ENCODE measurements at regions not wholly inside any gene's neighbourhood (a gene's known extent, or its start where the extent isn't known, plus 50 kb on each side); places are given as distances from the start of the nearest gene placed in this dataset.

- TF ChIP-seq CTCF (IDR thresholded peaks at IDR 0.05) (no peak), POLR2AphosphoS5 (IDR thresholded peaks at IDR 0.05) (no peak)
Measured at GRCh38 chr9:136603216-136603615, 57.4 kb upstream of the NOTCH1 start.
